SIG-M5 treated with dmso at 0.1 percent for 504 hours (cell line): ENCODE measurements at regions not wholly inside any gene's neighbourhood (a gene's known extent, or its start where the extent isn't known, plus 50 kb on each side); places are given as distances from the start of the nearest gene placed in this dataset.

Experiments
- DNase-seq: peaks from one replicate; lab custom pipeline; 2025; ENCODE audit not compliant: unreplicated experiment; lab: John Stamatoyannopoulos, UW

DNA sequence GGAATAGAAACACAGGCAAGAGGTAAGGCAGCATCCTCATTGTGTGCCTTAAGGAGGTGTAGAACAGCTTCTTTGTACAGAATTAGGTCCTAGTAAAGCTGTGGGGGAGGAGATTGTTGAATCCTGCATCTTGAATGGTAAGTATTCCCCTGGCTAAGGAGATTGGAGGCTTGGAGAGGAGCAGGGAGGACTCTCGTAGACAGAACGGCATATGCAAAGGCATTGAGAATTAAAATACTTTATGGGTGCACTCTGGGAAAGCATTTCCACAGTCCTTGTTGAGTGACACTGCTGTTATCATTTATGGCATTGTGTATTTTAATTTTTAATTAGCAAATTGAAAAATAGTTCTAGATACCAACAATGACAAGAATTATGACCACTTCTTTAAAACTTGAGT, 66.5 kb upstream of the GPR149 start:
- no peak for DNase-seq

GRCh38 chr3:154486949-154487348, 57.0 kb upstream of the GPR149 start:
- no peak for DNase-seq

GRCh38 chr3:154482507-154482906, 52.5 kb upstream of the GPR149 start:
- no peak for DNase-seq

- no peak for DNase-seq
These were observed 50.0 kb upstream of the GPR149 start for GRCh38 chr3:154480033-154480432.
